ENCODE measurements at regions not wholly inside any gene's neighbourhood (a gene's known extent, or its start where the extent isn't known, plus 50 kb on each side); places are given as distances from the start of the nearest gene placed in this dataset.

DNA sequence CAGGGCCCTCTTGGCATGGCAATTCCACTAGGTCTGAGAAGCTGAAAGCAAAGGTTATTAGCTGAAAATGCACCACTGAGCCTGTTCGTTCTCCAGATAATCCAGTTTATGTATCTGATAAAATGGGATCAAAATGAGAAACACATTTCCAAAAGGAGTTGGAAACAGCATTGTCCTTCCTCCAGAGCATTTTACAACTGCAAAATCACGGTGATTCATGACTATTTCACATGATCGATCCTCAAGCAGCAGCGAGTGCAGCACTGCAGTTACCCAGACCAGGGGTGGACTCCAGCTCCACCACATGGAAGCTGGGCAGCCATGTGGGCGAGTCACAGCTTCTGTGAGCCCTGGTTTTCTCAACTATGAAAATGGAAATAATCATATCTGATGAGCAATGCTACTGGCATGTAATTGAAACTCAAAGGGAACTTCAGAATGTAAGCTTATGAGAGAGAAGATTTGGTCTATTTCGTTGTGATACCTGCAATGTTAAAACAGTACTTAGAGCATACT is 78.7 kb upstream of the MSX1 start:
- TF ChIP-seq CTCF (IDR thresholded peaks at IDR 0.05) = no peak
- Mint-ChIP-seq H3K27me3 (ENCODE audit: low read depth in 2 of 2) (peaks cover 0 to 4% of the 10 kb centered on the region in 2 donors), H3K4me3 (no peak overlapping the region), H3K4me1 (no peaks in the 10 kb centered on the region), H3K9me3 (no peaks in the 10 kb centered on the region), H3K27ac (no peak overlapping the region), H3K36me3 (no peaks in the 10 kb centered on the region)
- Histone ChIP-seq H3K27me3 (ENCODE audit: control insufficient read depth, insufficient read depth, low read length) (no peaks in the 10 kb centered on the region), H3K4me3 (ENCODE audit: low read length) (no peak overlapping the region), H3K27ac (ENCODE audit: low read length) (no peak overlapping the region), H3K9me3 (ENCODE audit: control insufficient read depth, insufficient read depth, low read length) (no peaks in the 10 kb centered on the region), H3K4me1 (ENCODE audit: control insufficient read depth, insufficient read depth, low read length) (no peaks in the 10 kb centered on the region), H3K36me3 (ENCODE audit: control insufficient read depth, insufficient read depth, low read length) (no peaks in the 10 kb centered on the region)
- ATAC-seq = no peak
- no peak for DNase-seq
- 89% methylated on average over 6 of the region's 6 CpGs for WGBS (ENCODE audit: insufficient coverage)
- intact Hi-C loops (cut with micrococcal nuclease) = no loop called here

GRCh38 chr4:4779486-4779885 is 80.0 kb upstream of the MSX1 start:
- TF ChIP-seq CTCF (IDR thresholded peaks at IDR 0.05) = no peak
- intact Hi-C loops (cut with micrococcal nuclease) = no loop called here
- Histone ChIP-seq H3K27me3 (ENCODE audit: control insufficient read depth, insufficient read depth, low read length) (no peaks in the 10 kb centered on the region), H3K4me3 (ENCODE audit: low read length) (no peak overlapping the region), H3K9me3 (ENCODE audit: control insufficient read depth, insufficient read depth, low read length) (no peaks in the 10 kb centered on the region), H3K36me3 (ENCODE audit: control insufficient read depth, insufficient read depth, low read length) (no peaks in the 10 kb centered on the region), H3K4me1 (ENCODE audit: control insufficient read depth, insufficient read depth, low read length) (no peaks in the 10 kb centered on the region), H3K27ac (ENCODE audit: low read length) (no peak overlapping the region)
- Mint-ChIP-seq H3K27me3 (ENCODE audit: low read depth in 2 of 2) (peaks cover 0 to 4% of the 10 kb centered on the region in 2 donors), H3K36me3 (no peaks in the 10 kb centered on the region), H3K27ac (no peak overlapping the region), H3K4me3 (no peak overlapping the region), H3K4me1 (no peaks in the 10 kb centered on the region), H3K9me3 (no peaks in the 10 kb centered on the region)
- ATAC-seq = no peak
- no peak for DNase-seq
- WGBS (ENCODE audit: insufficient coverage) = 87% methylated on average over 8 of the region's 8 CpGs

DNA sequence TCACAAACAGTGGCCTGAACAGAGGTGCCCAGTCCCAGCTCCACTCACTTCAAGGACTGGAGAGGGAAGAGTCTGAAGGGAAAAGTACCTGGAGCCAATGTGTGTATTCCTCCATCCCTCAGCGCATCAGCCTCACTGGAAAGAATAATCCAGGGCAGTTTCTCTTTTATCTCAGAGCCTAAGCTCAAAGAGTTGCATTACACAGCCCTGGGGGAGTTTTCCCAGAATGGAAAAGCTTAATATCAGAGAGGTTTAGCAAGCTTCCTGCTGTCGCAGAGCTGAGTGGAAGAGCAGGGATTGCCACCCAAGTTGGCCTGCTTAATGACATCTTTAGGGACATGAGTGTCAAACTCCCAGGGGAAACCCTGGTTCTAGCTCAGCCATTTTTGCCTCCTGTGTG is 80.4 kb upstream of the MSX1 start:
- no peaks in the 10 kb centered on the region for H3K4me1 ChIP-seq (ENCODE audit: control insufficient read depth, insufficient read depth, low read length)
- no peak overlapping the region for H3K4me3 ChIP-seq (ENCODE audit: low read length)
- H3K4me3 Mint-ChIP-seq = no peak overlapping the region
- H3K27ac Mint-ChIP-seq = no peak overlapping the region
- no peak for TF ChIP-seq CTCF (IDR thresholded peaks at IDR 0.05)
- H3K36me3 Mint-ChIP-seq = no peaks in the 10 kb centered on the region
- no peak overlapping the region for H3K27ac ChIP-seq (ENCODE audit: low read length)
- intact Hi-C loops (cut with micrococcal nuclease) = no loop called here
- 90% methylated on average over 2 of the region's 2 CpGs for WGBS (ENCODE audit: insufficient coverage)
- no peaks in the 10 kb centered on the region for H3K9me3 Mint-ChIP-seq
- no peaks in the 10 kb centered on the region for H3K27me3 ChIP-seq (ENCODE audit: control insufficient read depth, insufficient read depth, low read length)
- ATAC-seq (no peak), DNase-seq (no peak)
- H3K4me1 Mint-ChIP-seq = no peaks in the 10 kb centered on the region
- peaks cover 0 to 4% of the 10 kb centered on the region in 2 donors for H3K27me3 Mint-ChIP-seq (ENCODE audit: low read depth in 2 of 2)
- H3K36me3 ChIP-seq (ENCODE audit: control insufficient read depth, insufficient read depth, low read length) = no peaks in the 10 kb centered on the region
- no peaks in the 10 kb centered on the region for H3K9me3 ChIP-seq (ENCODE audit: control insufficient read depth, insufficient read depth, low read length)

DNA sequence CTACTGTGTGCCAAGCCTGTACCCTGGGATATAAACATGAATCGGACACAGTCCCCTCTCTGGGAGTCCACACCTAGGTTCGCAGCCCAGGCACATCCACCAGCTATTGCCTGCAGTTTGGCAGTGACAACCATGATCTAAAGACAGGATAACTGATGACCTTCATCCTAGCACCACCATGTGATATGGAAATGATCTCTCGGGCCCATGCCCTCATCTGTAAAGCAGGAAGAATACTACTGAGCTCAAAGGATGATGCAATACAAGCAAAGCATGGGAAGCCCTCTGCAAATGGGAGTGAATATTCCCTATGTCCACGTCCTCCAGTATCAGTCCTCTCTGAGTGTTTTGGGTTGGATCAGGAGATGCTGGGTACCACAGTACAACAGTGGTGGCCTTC is 80.9 kb upstream of the MSX1 start:
- intact Hi-C loops (cut with micrococcal nuclease) = no loop called here
- peaks cover 0 to 4% of the 10 kb centered on the region in 2 donors for H3K27me3 Mint-ChIP-seq (ENCODE audit: low read depth in 2 of 2)
- H3K4me3 Mint-ChIP-seq = no peak overlapping the region
- TF ChIP-seq CTCF (IDR thresholded peaks at IDR 0.05) = no peak
- H3K36me3 Mint-ChIP-seq = no peaks in the 10 kb centered on the region
- WGBS (ENCODE audit: insufficient coverage) = 86% methylated on average over 4 of the region's 4 CpGs
- Histone ChIP-seq H3K9me3 (ENCODE audit: control insufficient read depth, insufficient read depth, low read length) (no peaks in the 10 kb centered on the region), H3K27ac (ENCODE audit: low read length) (no peak overlapping the region), H3K4me1 (ENCODE audit: control insufficient read depth, insufficient read depth, low read length) (no peaks in the 10 kb centered on the region), H3K4me3 (ENCODE audit: low read length) (no peak overlapping the region), H3K36me3 (ENCODE audit: control insufficient read depth, insufficient read depth, low read length) (no peaks in the 10 kb centered on the region), H3K27me3 (ENCODE audit: control insufficient read depth, insufficient read depth, low read length) (no peaks in the 10 kb centered on the region)
- no peak overlapping the region for H3K27ac Mint-ChIP-seq
- DNase-seq (no peak), ATAC-seq (no peak)
- H3K9me3 Mint-ChIP-seq = no peaks in the 10 kb centered on the region
- no peaks in the 10 kb centered on the region for H3K4me1 Mint-ChIP-seq
